ENCODE measurements at regions not wholly inside any gene's neighbourhood (a gene's known extent, or its start where the extent isn't known, plus 50 kb on each side); places are given as distances from the start of the nearest gene placed in this dataset.

DNA sequence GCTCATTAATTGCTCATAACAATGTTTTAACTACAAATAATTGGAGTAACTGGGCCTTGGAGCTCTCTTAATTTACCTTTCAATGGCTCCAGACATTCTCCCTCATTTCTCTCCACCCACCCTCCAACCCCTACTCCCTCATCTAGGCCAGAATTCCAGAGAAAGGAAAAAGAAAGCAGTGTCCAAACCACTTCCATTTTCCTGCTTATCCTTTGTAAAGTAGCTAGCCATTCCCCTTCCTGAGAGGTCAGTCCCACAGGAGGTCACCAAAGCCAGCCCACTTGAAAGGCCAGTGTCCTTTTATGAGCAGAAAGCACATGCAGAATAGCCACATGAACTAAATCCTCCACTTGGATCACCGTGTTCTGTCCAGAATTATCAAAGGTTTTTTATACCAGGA lies 404.8 kb upstream of the FAT3 start:
- TF ChIP-seq, protein P1, sequence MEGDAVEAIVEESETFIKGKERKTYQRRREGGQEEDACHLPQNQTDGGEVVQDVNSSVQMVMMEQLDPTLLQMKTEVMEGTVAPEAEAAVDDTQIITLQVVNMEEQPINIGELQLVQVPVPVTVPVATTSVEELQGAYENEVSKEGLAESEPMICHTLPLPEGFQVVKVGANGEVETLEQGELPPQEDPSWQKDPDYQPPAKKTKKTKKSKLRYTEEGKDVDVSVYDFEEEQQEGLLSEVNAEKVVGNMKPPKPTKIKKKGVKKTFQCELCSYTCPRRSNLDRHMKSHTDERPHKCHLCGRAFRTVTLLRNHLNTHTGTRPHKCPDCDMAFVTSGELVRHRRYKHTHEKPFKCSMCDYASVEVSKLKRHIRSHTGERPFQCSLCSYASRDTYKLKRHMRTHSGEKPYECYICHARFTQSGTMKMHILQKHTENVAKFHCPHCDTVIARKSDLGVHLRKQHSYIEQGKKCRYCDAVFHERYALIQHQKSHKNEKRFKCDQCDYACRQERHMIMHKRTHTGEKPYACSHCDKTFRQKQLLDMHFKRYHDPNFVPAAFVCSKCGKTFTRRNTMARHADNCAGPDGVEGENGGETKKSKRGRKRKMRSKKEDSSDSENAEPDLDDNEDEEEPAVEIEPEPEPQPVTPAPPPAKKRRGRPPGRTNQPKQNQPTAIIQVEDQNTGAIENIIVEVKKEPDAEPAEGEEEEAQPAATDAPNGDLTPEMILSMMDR (IDR thresholded peaks at IDR 0.05; ENCODE audit: unreplicated experiment) = no peak
- no peaks in the 10 kb centered on the region for H3K36me3 Mint-ChIP-seq (ENCODE audit: low read depth, unreplicated experiment)
- no peak overlapping the region for H3K27ac Mint-ChIP-seq (ENCODE audit: unreplicated experiment)
- peaks cover 3% of the 10 kb centered on the region for H3K4me1 Mint-ChIP-seq (ENCODE audit: unreplicated experiment)
- no peaks in the 10 kb centered on the region for H3K9me3 Mint-ChIP-seq (ENCODE audit: unreplicated experiment)
- H3K27me3 Mint-ChIP-seq (ENCODE audit: unreplicated experiment) = no peaks in the 10 kb centered on the region
- DNase-seq (ENCODE audit: low spot score) = no peak
- H3K4me3 Mint-ChIP-seq (ENCODE audit: unreplicated experiment) = no peak overlapping the region

DNA sequence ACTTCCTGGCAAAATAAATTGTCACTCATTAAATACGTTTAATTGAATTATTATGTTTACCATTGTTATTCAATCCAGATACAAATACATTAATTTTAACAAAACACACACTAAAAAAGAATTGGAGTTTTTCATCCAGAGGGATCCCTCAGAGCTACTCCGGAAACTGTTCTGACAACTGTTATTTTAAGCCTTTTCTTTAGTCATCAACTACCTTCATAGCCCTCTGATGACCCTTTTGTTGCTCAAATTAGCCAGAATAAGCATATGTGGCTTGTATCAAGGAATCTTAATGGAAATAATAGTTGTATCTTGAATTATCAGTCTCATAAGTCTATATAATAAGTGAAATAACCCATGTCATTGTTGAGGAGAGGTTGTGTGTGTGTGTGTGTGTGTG lies 405.4 kb upstream of the FAT3 start:
- TF ChIP-seq, protein P1 (IDR thresholded peaks at IDR 0.05; ENCODE audit: unreplicated experiment) = no peak
- Mint-ChIP-seq H3K4me1 (ENCODE audit: unreplicated experiment) (peaks cover 3% of the 10 kb centered on the region), H3K27ac (ENCODE audit: unreplicated experiment) (no peak overlapping the region), H3K27me3 (ENCODE audit: unreplicated experiment) (no peaks in the 10 kb centered on the region), H3K4me3 (ENCODE audit: unreplicated experiment) (no peak overlapping the region), H3K9me3 (ENCODE audit: unreplicated experiment) (no peaks in the 10 kb centered on the region), H3K36me3 (ENCODE audit: low read depth, unreplicated experiment) (no peaks in the 10 kb centered on the region)
- no peak for DNase-seq (ENCODE audit: low spot score)

DNA sequence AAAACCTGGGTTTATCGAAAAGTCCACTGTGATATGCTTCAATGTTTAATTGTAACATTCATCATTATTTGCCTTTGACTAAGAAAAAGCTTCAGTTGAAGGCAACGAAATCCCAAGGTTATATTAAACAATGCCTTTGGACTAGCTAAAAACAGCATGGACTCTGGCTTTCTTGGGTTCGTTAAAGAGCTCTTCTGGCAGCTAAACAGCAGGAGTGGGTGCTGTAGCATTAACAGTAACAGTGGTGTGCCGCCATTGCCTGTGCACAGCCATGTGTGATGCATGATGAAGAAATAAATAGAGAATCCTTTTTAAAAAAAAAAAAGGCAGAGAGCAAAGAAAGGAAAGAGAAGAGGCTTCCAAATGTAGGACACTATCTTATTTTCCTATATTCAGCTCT lies 406.6 kb upstream of the FAT3 start:
- no peaks in the 10 kb centered on the region for H3K36me3 Mint-ChIP-seq (ENCODE audit: low read depth, unreplicated experiment)
- no peaks in the 10 kb centered on the region for H3K9me3 Mint-ChIP-seq (ENCODE audit: unreplicated experiment)
- TF ChIP-seq, protein P1 (IDR thresholded peaks at IDR 0.05; ENCODE audit: unreplicated experiment) = no peak
- DNase-seq (ENCODE audit: low spot score) = no peak
- H3K4me3 Mint-ChIP-seq (ENCODE audit: unreplicated experiment) = no peak overlapping the region
- no peak overlapping the region for H3K27ac Mint-ChIP-seq (ENCODE audit: unreplicated experiment)
- H3K27me3 Mint-ChIP-seq (ENCODE audit: unreplicated experiment) = no peaks in the 10 kb centered on the region
- peaks cover 3% of the 10 kb centered on the region for H3K4me1 Mint-ChIP-seq (ENCODE audit: unreplicated experiment)

DNA sequence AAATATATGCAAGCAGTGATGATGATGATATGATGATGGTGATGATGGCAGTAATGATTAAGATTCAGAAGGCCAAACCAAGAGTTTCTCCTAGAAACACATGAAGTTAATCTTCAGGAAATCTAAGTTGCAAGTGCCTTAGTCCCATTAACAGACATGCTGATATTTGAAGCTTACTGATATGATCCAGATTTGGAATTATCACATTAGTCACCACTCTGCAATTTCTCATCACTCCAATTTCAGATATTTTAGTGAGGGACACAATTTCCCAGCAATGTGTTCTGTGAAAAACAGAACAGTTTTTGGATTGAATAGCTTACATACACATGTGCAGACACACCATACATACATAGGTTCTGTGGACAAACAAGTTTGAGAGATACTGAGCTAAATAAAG lies 411.4 kb upstream of the FAT3 start:
- Mint-ChIP-seq H3K9me3 (ENCODE audit: unreplicated experiment) (no peaks in the 10 kb centered on the region), H3K27ac (ENCODE audit: unreplicated experiment) (no peak overlapping the region), H3K36me3 (ENCODE audit: low read depth, unreplicated experiment) (no peaks in the 10 kb centered on the region), H3K4me3 (ENCODE audit: unreplicated experiment) (no peak overlapping the region), H3K4me1 (ENCODE audit: unreplicated experiment) (no peaks in the 10 kb centered on the region), H3K27me3 (ENCODE audit: unreplicated experiment) (peaks cover 1% of the 10 kb centered on the region)
- no peak for DNase-seq (ENCODE audit: low spot score)
- TF ChIP-seq, protein P1 (IDR thresholded peaks at IDR 0.05; ENCODE audit: unreplicated experiment) = no peak

DNA sequence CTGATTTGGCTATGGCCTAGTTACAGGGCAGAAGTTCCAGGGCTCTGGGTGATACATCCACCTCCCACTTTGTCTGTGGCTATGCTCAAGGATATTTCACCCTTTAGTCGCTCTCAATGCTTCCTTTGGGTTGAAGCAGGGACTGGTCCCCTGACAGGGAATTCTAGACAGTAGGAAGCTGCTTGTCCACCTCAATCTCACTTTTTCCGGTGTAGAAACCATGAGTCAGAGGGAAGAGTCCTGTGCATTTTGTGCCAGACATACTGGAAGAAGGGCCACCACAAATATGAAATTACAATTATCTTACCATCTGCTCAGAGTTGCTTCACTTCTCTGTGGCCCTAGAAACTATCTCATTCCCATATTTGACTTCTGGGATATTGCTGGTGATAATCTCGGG lies 413.7 kb upstream of the FAT3 start:
- H3K27ac Mint-ChIP-seq (ENCODE audit: unreplicated experiment) = no peak overlapping the region
- H3K36me3 Mint-ChIP-seq (ENCODE audit: low read depth, unreplicated experiment) = no peaks in the 10 kb centered on the region
- no peak for DNase-seq (ENCODE audit: low spot score)
- peaks cover 1% of the 10 kb centered on the region for H3K27me3 Mint-ChIP-seq (ENCODE audit: unreplicated experiment)
- H3K4me3 Mint-ChIP-seq (ENCODE audit: unreplicated experiment) = no peak overlapping the region
- TF ChIP-seq, protein P1 (IDR thresholded peaks at IDR 0.05; ENCODE audit: unreplicated experiment) = no peak
- H3K9me3 Mint-ChIP-seq (ENCODE audit: unreplicated experiment) = no peaks in the 10 kb centered on the region
- no peaks in the 10 kb centered on the region for H3K4me1 Mint-ChIP-seq (ENCODE audit: unreplicated experiment)
